Keratinocyte (primary cell): ENCODE measurements at regions not wholly inside any gene's neighbourhood (a gene's known extent, or its start where the extent isn't known, plus 50 kb on each side); places are given as distances from the start of the nearest gene placed in this dataset.

ENCODE experiments used
- EZH2 ChIP-seq: IDR thresholded peaks from one replicate; pipeline ENCODE4 v1.6.1; 2012; ENCODE audit warnings: inconsistent platforms, mild to moderate bottlenecking, low read length, moderate library complexity
- TF ChIP-seq, protein P1 (sequence below), 3 experiments: IDR thresholded peaks in 1 of 3; conservative IDR thresholded peaks in 1 of 3; optimal IDR thresholded peaks in 1 of 3; 2 replicates in 2 of 3; 3 replicates in 1 of 3; pipeline versions ENCODE3 to v1.5.1; 2011; ENCODE audit warnings: low read length in 3 of 3, mild to moderate bottlenecking in 3 of 3, moderate library complexity in 2 of 3, control low read depth in 1 of 3, inconsistent platforms in 1 of 3; ENCODE audit not compliant: insufficient read depth in 2 of 3; ENCODE audit errors: extremely low read depth in 1 of 3

GRCh38 chr5:174982485-174982884 lies 258.1 kb downstream of the MSX2 start:
- no peak for TF ChIP-seq EZH2
- TF ChIP-seq, protein P1, sequence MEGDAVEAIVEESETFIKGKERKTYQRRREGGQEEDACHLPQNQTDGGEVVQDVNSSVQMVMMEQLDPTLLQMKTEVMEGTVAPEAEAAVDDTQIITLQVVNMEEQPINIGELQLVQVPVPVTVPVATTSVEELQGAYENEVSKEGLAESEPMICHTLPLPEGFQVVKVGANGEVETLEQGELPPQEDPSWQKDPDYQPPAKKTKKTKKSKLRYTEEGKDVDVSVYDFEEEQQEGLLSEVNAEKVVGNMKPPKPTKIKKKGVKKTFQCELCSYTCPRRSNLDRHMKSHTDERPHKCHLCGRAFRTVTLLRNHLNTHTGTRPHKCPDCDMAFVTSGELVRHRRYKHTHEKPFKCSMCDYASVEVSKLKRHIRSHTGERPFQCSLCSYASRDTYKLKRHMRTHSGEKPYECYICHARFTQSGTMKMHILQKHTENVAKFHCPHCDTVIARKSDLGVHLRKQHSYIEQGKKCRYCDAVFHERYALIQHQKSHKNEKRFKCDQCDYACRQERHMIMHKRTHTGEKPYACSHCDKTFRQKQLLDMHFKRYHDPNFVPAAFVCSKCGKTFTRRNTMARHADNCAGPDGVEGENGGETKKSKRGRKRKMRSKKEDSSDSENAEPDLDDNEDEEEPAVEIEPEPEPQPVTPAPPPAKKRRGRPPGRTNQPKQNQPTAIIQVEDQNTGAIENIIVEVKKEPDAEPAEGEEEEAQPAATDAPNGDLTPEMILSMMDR (optimal IDR thresholded peaks at IDR 0.05 in 1 of 3, IDR thresholded peaks at IDR 0.05 in 1 of 3, conservative IDR thresholded peaks at IDR 0.05 in 1 of 3; ENCODE audit: extremely low read depth in 1 of 3, insufficient read depth in 2 of 3, low read length in 3 of 3): no peak
